GM12878 (cell line): ENCODE measurements at regions not wholly inside any gene's neighbourhood (a gene's known extent, or its start where the extent isn't known, plus 50 kb on each side); places are given as distances from the start of the nearest gene placed in this dataset.

Experiments used
- ATAC-seq: fragments of 200-7000 bp; cut with Tn5 transposase; 3 replicates; pipeline ENCODE4 v1.9.1; 2020; ENCODE audit warnings: mild to moderate bottlenecking, moderate library complexity
- BruUV-seq: library from RNA; stranded (reverse); fragments of 400-500 nt; replicated peaks from 2 replicates; lab custom pipeline; 2021; lab: Mats Ljungman, UMichigan
- CTCF ChIA-PET: fragments of 300-600 bp; sonication (Branson Sonifier 250); formaldehyde crosslinking; extraction: SDS; loops from one replicate; lab custom pipeline; 2021; ENCODE audit warnings: inconsistent platforms; lab: Yijun Ruan, JAX
- POLR2A ChIA-PET: fragments of 350-600 bp; formaldehyde crosslinking; extraction: SDS; loops from one replicate; lab custom pipeline; 2021; ENCODE audit warnings: inconsistent platforms; lab: Charles Lee
- RAD21 ChIA-PET: fragments of 300-600 bp; sonication (Branson Sonifier 250); formaldehyde crosslinking; loops from one replicate; lab custom pipeline; 2023; ENCODE audit warnings: antibody characterized with exemption; ENCODE audit not compliant: unreplicated experiment; lab: Charles Lee
- SMC1A ChIA-PET: fragments of 300-600 bp; sonication (Branson Sonifier 250); formaldehyde crosslinking; loops from one replicate; lab custom pipeline; 2023; ENCODE audit not compliant: unreplicated experiment, uncharacterized antibody; lab: Charles Lee
- DNase-seq: peaks from one replicate; pipeline ENCODE4 v3.0.0-alpha.2; 2011; ENCODE audit warnings: low read depth, low spot score
- FAIRE-seq: peaks from 3 replicates; lab custom pipeline; 2011; peaks lifted over from hg19 to GRCh38; lab: Jason Lieb, UNC
- H2AFZ ChIP-seq: 2 replicates; pipeline ENCODE4 v1.6.0; 2011; ENCODE audit warnings: low read depth, low read length, control low read depth; ENCODE audit not compliant: control insufficient read depth
- H3K27ac ChIP-seq: 2 replicates; pipeline ENCODE4 v1.5.1; 2011; ENCODE audit warnings: control low read depth; ENCODE audit not compliant: control insufficient read depth, insufficient read depth
- H3K27me3 ChIP-seq, 2 experiments: replicated peaks in 1 of 2; 2 replicates each; pipeline versions ENCODE4 v1.6.0 to v1.6.1; 2011; ENCODE audit warnings: low read length in 1 of 2; ENCODE audit not compliant: control insufficient read depth in 2 of 2, insufficient read depth in 2 of 2
- H3K36me3 ChIP-seq, 2 experiments: 2 replicates each; pipeline ENCODE4 v1.5.1; 2011; ENCODE audit warnings: low read length in 1 of 2; ENCODE audit not compliant: control insufficient read depth in 2 of 2, insufficient read depth in 2 of 2
- H3K4me1 ChIP-seq: 2 replicates; pipeline ENCODE4 v1.6.1; 2011; ENCODE audit warnings: mild to moderate bottlenecking, low read length, moderate library complexity, mixed read lengths; ENCODE audit not compliant: control insufficient read depth, insufficient read depth
- H3K4me2 ChIP-seq: 2 replicates; pipeline ENCODE4 v1.6.0; 2011; ENCODE audit warnings: control low read depth; ENCODE audit not compliant: control insufficient read depth, insufficient read depth
- H3K4me3 ChIP-seq: fragments of 200-600 bp; sonication (generic); 2 replicates; pipeline ENCODE4 v1.5.1; 2016
- H3K79me2 ChIP-seq: 2 replicates; pipeline ENCODE4 v1.6.0; 2011; ENCODE audit warnings: low read length; ENCODE audit not compliant: control insufficient read depth, insufficient read depth
- H3K9ac ChIP-seq: 2 replicates; pipeline ENCODE4 v1.8.0; 2011; ENCODE audit warnings: low read length, control low read depth, mixed read lengths; ENCODE audit not compliant: control insufficient read depth, insufficient read depth
- H3K9me3 ChIP-seq: replicated peaks from 3 replicates; pipeline ENCODE4 v1.5.1; 2011; ENCODE audit warnings: mild to moderate bottlenecking, low read length; ENCODE audit not compliant: control insufficient read depth, insufficient read depth
- H4K20me1 ChIP-seq: 2 replicates; pipeline ENCODE4 v1.6.0; 2011; ENCODE audit not compliant: control insufficient read depth, insufficient read depth
- CBX3 ChIP-seq: fragments of 200-600 bp; sonication (generic); IDR thresholded peaks from 2 replicates; pipeline ENCODE4 v1.6.1; 2016; ENCODE audit warnings: low read depth, borderline replicate concordance
- CBX5 ChIP-seq: sonication (generic); IDR thresholded peaks from 2 replicates; pipeline ENCODE4 v1.6.1; 2016; ENCODE audit warnings: low read depth, moderate library complexity, mild to moderate bottlenecking, inconsistent platforms
- FOXK2 ChIP-seq: fragments of 450-650 bp; IDR thresholded peaks from 2 replicates; pipeline ENCODE4 v1.6.1; 2017; ENCODE audit warnings: mild to moderate bottlenecking, moderate library complexity
- GABPA ChIP-seq: IDR thresholded peaks from 2 replicates; pipeline ENCODE4 v1.6.1; 2014; ENCODE audit warnings: antibody characterized with exemption, low read depth, mild to moderate bottlenecking, inconsistent platforms
- KAT2A ChIP-seq: conservative IDR thresholded peaks from 2 replicates; pipeline ENCODE4 v1.6.1; 2011; ENCODE audit warnings: low read depth, low read length; ENCODE audit not compliant: control insufficient read depth
- MTA2 ChIP-seq: fragments of 450-650 bp; IDR thresholded peaks from 2 replicates; pipeline ENCODE4 v1.6.1; 2016; ENCODE audit warnings: low read depth, mild to moderate bottlenecking, moderate library complexity
- MXI1 ChIP-seq: fragments of 150-350 bp; IDR thresholded peaks from 2 replicates; pipeline ENCODE4 v1.6.1; 2011; ENCODE audit warnings: low read depth, mild to moderate bottlenecking, inconsistent platforms, low read length, improper control_type of control experiment
- MYC ChIP-seq: IDR thresholded peaks from 2 replicates; pipeline ENCODE4 v1.6.1; 2011; ENCODE audit warnings: mild to moderate bottlenecking, low read length, moderate library complexity, inconsistent platforms; ENCODE audit not compliant: insufficient read depth, insufficient replicate concordance, insufficient read length, severe bottlenecking
- SREBF1 ChIP-seq: IDR thresholded peaks from 2 replicates; pipeline ENCODE4 v1.6.1; 2012; ENCODE audit warnings: mild to moderate bottlenecking, low read length
- WGBS: methylation state at CpG from one replicate; pipeline ENCODE4 v1.1.6; 2016; ENCODE audit warnings: low lambda C conversion rate; ENCODE audit not compliant: insufficient replicate concordance, insufficient coverage; ENCODE audit errors: missing lambda C conversion rate; 5-methylcytosine and 5-hydroxymethylcytosine counted together
- in situ Hi-C: fragments of 300-500 bp; cut with MboI; formaldehyde crosslinking; loops from 9 replicates; pipeline ENCODE4 v1.14.3; 2018; ENCODE audit warnings: mixed read lengths
- intact Hi-C: fragments of 100-400 bp; cut with micrococcal nuclease; formaldehyde crosslinking; loops from one replicate; pipeline ENCODE4 v1.14.2; 2022; ENCODE audit not compliant: unreplicated experiment
- TF ChIP-seq, protein P1 (sequence below): fragments of 450-650 bp; IDR thresholded peaks from 2 replicates; pipeline ENCODE4 v1.6.1; 2018; ENCODE audit warnings: borderline replicate concordance, mild to moderate bottlenecking; ENCODE audit not compliant: partially characterized antibody
- TF ChIP-seq, protein P2 (sequence below): fragments of 450-650 bp; IDR thresholded peaks from 2 replicates; pipeline ENCODE4 v1.6.1; 2016; ENCODE audit warnings: mild to moderate bottlenecking
- TF ChIP-seq, protein P3 (sequence below): fragments of 450-650 bp; formaldehyde crosslinking; IDR thresholded peaks from 2 replicates; pipeline ENCODE4 v1.4.0; 2022; ENCODE audit warnings: mild to moderate bottlenecking, moderate library complexity
- TF ChIP-seq, protein P4 (sequence below): fragments of 450-650 bp; IDR thresholded peaks from 2 replicates; pipeline ENCODE4 v1.6.1; 2016; ENCODE audit warnings: mild to moderate bottlenecking

DNA sequence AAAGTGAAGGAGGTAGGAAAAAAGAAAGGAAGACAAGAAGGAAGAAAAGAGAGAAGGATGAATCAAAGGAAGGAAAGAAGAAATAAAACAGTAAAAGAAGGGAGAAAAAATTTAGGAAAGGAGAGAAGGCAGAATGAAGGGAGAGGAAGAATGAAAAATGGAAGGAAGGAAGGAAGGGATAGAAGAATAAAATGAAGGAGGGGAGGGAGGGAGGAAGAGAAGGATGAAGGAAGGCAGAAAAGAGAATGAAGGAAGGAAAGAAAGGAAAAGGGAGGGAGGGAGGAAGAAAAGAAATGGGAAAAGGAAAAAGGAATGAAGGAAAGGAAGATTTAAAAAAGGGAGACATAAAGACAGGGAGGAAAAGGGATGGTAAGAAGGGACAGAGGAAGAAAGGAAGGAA lies 393.7 kb upstream of the GRM7 start (continued):
- TF ChIP-seq, protein P1, sequence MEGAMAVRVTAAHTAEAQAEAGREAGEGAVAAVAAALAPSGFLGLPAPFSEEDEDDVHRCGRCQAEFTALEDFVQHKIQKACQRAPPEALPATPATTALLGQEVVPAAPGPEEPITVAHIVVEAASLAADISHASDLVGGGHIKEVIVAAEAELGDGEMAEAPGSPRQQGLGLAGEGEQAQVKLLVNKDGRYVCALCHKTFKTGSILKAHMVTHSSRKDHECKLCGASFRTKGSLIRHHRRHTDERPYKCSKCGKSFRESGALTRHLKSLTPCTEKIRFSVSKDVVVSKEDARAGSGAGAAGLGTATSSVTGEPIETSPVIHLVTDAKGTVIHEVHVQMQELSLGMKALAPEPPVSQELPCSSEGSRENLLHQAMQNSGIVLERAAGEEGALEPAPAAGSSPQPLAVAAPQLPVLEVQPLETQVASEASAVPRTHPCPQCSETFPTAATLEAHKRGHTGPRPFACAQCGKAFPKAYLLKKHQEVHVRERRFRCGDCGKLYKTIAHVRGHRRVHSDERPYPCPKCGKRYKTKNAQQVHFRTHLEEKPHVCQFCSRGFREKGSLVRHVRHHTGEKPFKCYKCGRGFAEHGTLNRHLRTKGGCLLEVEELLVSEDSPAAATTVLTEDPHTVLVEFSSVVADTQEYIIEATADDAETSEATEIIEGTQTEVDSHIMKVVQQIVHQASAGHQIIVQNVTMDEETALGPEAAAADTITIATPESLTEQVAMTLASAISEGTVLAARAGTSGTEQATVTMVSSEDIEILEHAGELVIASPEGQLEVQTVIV = no peak
- TF ChIP-seq, protein P2, sequence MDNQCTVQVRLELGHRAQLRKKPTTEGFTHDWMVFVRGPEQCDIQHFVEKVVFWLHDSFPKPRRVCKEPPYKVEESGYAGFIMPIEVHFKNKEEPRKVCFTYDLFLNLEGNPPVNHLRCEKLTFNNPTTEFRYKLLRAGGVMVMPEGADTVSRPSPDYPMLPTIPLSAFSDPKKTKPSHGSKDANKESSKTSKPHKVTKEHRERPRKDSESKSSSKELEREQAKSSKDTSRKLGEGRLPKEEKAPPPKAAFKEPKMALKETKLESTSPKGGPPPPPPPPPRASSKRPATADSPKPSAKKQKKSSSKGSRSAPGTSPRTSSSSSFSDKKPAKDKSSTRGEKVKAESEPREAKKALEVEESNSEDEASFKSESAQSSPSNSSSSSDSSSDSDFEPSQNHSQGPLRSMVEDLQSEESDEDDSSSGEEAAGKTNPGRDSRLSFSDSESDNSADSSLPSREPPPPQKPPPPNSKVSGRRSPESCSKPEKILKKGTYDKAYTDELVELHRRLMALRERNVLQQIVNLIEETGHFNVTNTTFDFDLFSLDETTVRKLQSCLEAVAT = no peak
- TF ChIP-seq, protein P3, sequence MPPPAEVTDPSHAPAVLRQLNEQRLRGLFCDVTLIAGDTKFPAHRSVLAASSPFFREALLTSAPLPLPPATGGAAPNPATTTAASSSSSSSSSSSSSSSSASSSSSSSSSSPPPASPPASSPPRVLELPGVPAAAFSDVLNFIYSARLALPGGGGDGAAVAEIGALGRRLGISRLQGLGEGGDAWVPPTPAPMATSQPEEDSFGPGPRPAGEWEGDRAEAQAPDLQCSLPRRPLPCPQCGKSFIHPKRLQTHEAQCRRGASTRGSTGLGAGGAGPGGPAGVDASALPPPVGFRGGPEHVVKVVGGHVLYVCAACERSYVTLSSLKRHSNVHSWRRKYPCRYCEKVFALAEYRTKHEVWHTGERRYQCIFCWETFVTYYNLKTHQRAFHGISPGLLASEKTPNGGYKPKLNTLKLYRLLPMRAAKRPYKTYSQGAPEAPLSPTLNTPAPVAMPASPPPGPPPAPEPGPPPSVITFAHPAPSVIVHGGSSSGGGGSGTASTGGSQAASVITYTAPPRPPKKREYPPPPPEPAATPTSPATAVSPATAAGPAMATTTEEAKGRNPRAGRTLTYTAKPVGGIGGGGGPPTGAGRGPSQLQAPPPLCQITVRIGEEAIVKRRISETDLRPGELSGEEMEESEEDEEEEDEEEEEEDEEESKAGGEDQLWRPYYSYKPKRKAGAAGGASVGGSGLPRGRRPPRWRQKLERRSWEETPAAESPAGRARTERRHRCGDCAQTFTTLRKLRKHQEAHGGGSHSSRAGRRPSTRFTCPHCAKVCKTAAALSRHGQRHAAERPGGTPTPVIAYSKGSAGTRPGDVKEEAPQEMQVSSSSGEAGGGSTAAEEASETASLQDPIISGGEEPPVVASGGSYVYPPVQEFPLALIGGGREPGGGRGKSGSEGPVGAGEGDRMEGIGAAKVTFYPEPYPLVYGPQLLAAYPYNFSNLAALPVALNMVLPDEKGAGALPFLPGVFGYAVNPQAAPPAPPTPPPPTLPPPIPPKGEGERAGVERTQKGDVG = no peak
- no peak for TF ChIP-seq CBX3
- TF ChIP-seq, all 136 proteins: peak for 0

DNA sequence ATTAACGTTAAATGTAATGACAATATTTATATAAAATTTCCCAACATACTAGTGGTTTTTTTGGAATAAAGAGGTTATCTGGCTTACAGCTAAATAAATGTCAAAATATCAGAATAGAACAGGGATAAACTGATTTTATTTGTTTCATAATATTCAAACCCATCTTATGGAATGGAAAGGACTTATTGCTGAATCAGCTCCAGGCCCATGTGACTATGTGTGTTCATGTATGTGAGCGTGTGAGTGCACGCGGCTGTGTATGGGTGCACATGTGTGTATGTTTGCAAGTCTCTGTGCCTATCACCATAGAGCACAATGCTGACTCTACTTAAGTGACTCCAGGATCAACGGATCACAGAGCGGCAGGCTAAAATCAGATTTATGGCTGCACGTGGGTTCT lies 392.3 kb upstream of the GRM7 start:
- no peak for FAIRE-seq
- Histone ChIP-seq H3K4me2 (no peak overlapping the region), H3K4me1 (no peaks in the 10 kb centered on the region), H3K9me3 (no peaks in the 10 kb centered on the region), H3K79me2 (no peaks in the 10 kb centered on the region), H2AFZ (no peak overlapping the region), H3K27me3 (no peaks in the 10 kb centered on the region), H4K20me1 (no peaks in the 10 kb centered on the region), H3K36me3 (no peaks in the 10 kb centered on the region), H3K9ac (no peak overlapping the region), H3K4me3 (no peak overlapping the region), H3K27ac (no peak overlapping the region)
- ChIA-PET POLR2A (no interaction called here), CTCF (interaction anchor here (1.2 kb wide), 1 partner anchor 27 kb away, joined by 3 read pairs; no protein-coding TSS in a partner anchor), RAD21 (no interaction called here), SMC1A (interaction anchor here (1.0 to 1.8 kb wide), 2 partner anchors 12 to 36 kb away, joined by 3 read pairs; no protein-coding TSS in a partner anchor)
- intact Hi-C loops (no loop called here), in situ Hi-C loops (no loop called here)
- no peak for DNase-seq
- WGBS = 69% methylated on average over 7 of the region's 7 CpGs
- no peak for ATAC-seq
- BruUV-seq = no TSS peak
- TF ChIP-seq GABPA = no peak
- no peak for TF ChIP-seq MYC
- no peak for TF ChIP-seq CBX5
- TF ChIP-seq MXI1 = no peak
- TF ChIP-seq FOXK2 = no peak
- no peak for TF ChIP-seq MTA2
- no peak for TF ChIP-seq KAT2A
- no peak for TF ChIP-seq SREBF1
- TF ChIP-seq, protein P4, sequence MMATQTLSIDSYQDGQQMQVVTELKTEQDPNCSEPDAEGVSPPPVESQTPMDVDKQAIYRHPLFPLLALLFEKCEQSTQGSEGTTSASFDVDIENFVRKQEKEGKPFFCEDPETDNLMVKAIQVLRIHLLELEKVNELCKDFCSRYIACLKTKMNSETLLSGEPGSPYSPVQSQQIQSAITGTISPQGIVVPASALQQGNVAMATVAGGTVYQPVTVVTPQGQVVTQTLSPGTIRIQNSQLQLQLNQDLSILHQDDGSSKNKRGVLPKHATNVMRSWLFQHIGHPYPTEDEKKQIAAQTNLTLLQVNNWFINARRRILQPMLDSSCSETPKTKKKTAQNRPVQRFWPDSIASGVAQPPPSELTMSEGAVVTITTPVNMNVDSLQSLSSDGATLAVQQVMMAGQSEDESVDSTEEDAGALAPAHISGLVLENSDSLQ = no peak
